ENCODE measurements at regions not wholly inside any gene's neighbourhood (a gene's known extent, or its start where the extent isn't known, plus 50 kb on each side); places are given as distances from the start of the nearest gene placed in this dataset.

- TF ChIP-seq ZNF224 (CRISPR knock-in tag; IDR thresholded peaks at IDR 0.05) (no peak), THRA (IDR thresholded peaks at IDR 0.05) (no peak), NR2C1 (IDR thresholded peaks at IDR 0.05) (no peak), NR2C1 (tag; IDR thresholded peaks at IDR 0.05) (no peak), ZNF232 (CRISPR knock-in tag; IDR thresholded peaks at IDR 0.05) (no peak), CTCF (IDR thresholded peaks at IDR 0.05 in 2 of 3, conservative IDR thresholded peaks at IDR 0.05 in 1 of 3; ENCODE audit: insufficient read depth in 2 of 3, low read depth in 1 of 3, low read length in 3 of 3) (no peak), SAFB2 (IDR thresholded peaks at IDR 0.05; ENCODE audit: borderline replicate concordance, low read depth, low read length, severe bottlenecking) (no peak)
These were observed 97.9 kb upstream of the EOLA2 start for GRCh38 chrX:150036181-150036580.

Data from K562 (cell line).